ENCODE measurements at regions not wholly inside any gene's neighbourhood (a gene's known extent, or its start where the extent isn't known, plus 50 kb on each side); places are given as distances from the start of the nearest gene placed in this dataset.

- TF ChIP-seq ZNF691 (CRISPR knock-in tag; IDR thresholded peaks at IDR 0.05; ENCODE audit: borderline replicate concordance, low read depth) (peak; percentile 96), CCDC6 (CRISPR knock-in tag; IDR thresholded peaks at IDR 0.05) (no peak), NONO (IDR thresholded peaks at IDR 0.05) (no peak), NONO (CRISPR knock-in tag; conservative IDR thresholded peaks at IDR 0.05) (no peak; the same call in 1 of the 2 replicates), ZNF674 (CRISPR knock-in tag; IDR thresholded peaks at IDR 0.05; ENCODE audit: low read depth) (no peak), NFKB2 (CRISPR knock-in tag; IDR thresholded peaks at IDR 0.05; ENCODE audit: borderline replicate concordance) (no peak), PTBP1 (IDR thresholded peaks at IDR 0.05; ENCODE audit: low read depth, low read length, poor library complexity, severe bottlenecking) (no peak), SALL1 (CRISPR knock-in tag; IDR thresholded peaks at IDR 0.05) (peak; percentile 99), CBX1 (IDR thresholded peaks at IDR 0.05; ENCODE audit: low read depth) (no peak), MZF1 (CRISPR knock-in tag; IDR thresholded peaks at IDR 0.05; ENCODE audit: borderline replicate concordance) (no peak), ZNF430 (CRISPR knock-in tag; IDR thresholded peaks at IDR 0.05) (peak; percentile 77; the same call in 1 of the 2 replicates), GATAD1 (CRISPR knock-in tag; IDR thresholded peaks at IDR 0.05) (peak; percentile 70; the same call in 1 of the 2 replicates), CHD4 (IDR thresholded peaks at IDR 0.05; ENCODE audit: borderline replicate concordance, low read length) (no peak; the same call in 1 of the 2 replicates), ZNF292 (CRISPR knock-in tag; IDR thresholded peaks at IDR 0.05; ENCODE audit: borderline replicate concordance, low read depth) (peak; percentile 46; the same call in 1 of the 2 replicates), ZNF891 (CRISPR knock-in tag; IDR thresholded peaks at IDR 0.05) (no peak), MXI1 (IDR thresholded peaks at IDR 0.05; ENCODE audit: borderline replicate concordance, low read depth, low read length) (no peak), ATF5 (CRISPR knock-in tag; IDR thresholded peaks at IDR 0.05; ENCODE audit: low read depth) (no peak), NFYB (CRISPR knock-in tag; IDR thresholded peaks at IDR 0.05) (no peak), ZFP36L2 (CRISPR knock-in tag; IDR thresholded peaks at IDR 0.05) (no peak), ZNF609 (CRISPR knock-in tag; IDR thresholded peaks at IDR 0.05; ENCODE audit: borderline replicate concordance) (peak; percentile 94), ZNF281 (CRISPR knock-in tag; IDR thresholded peaks at IDR 0.05; ENCODE audit: borderline replicate concordance) (no peak)
Measured at GRCh38 chr4:38490753-38491446, 173.1 kb upstream of the KLF3 start (continued).
